Naive thymus-derived CD8-positive, alpha-beta T cell (primary cell): ENCODE measurements at regions not wholly inside any gene's neighbourhood (a gene's known extent, or its start where the extent isn't known, plus 50 kb on each side); places are given as distances from the start of the nearest gene placed in this dataset.
A peak's percentile ranks its signal among the peaks of the same experiment; 100 is the strongest.
"Not testable (repeated sequence)": the region's sequence is repeated elsewhere in the genome, so short reads cannot be mapped to it uniquely, and the experiment has no call there.

Experiments
- ATAC-seq, 2 donors: fragments of 150-1000 bp; cut with Tn5 transposase in 1 of 2; sonication (Bioruptor Pico), chemical (Tn5 transposase) in 1 of 2; 1 replicate in 1 of 2; 2 replicates in 1 of 2; pipeline ENCODE4 v1.10.0; 2021; ENCODE audit warnings: mild to moderate bottlenecking in 2 of 2, moderate library complexity in 2 of 2
- POLR2A ChIA-PET: fragments of 350-600 bp; sonication (Branson Sonifier 250); formaldehyde crosslinking; loops from one replicate; lab custom pipeline; 2021; ENCODE audit warnings: antibody characterized with exemption; lab: Charles Lee
- DNase-seq, 10 donors: peaks; one replicate each; pipeline versions ENCODE4 v3.0.0 to v3.0.0-alpha.2; 2020 to 2022
- H3K27ac Mint-ChIP-seq, 10 donors: one replicate each; pipeline ENCODE4 v1.8.0; 2020 to 2022; ENCODE audit warnings: mild to moderate bottlenecking in 10 of 10, mixed read lengths in 10 of 10, moderate library complexity in 4 of 10, inconsistent platforms in 1 of 10
- H3K27me3 Mint-ChIP-seq, 5 donors: one replicate each; pipeline ENCODE4 v1.8.0; 2021 to 2022; ENCODE audit warnings: mixed read lengths in 5 of 5
- H3K36me3 Mint-ChIP-seq, 3 donors: one replicate each; pipeline ENCODE4 v1.8.0; 2020 to 2022; ENCODE audit warnings: mixed read lengths in 3 of 3, mild to moderate bottlenecking in 2 of 3, inconsistent platforms in 1 of 3
- H3K4me1 Mint-ChIP-seq, 4 donors: one replicate each; pipeline ENCODE4 v1.8.0; 2021 to 2022; ENCODE audit warnings: mixed read lengths in 4 of 4
- H3K4me3 Mint-ChIP-seq, 10 donors: one replicate each; pipeline ENCODE4 v1.8.0; 2020 to 2022; ENCODE audit warnings: mild to moderate bottlenecking in 10 of 10, mixed read lengths in 10 of 10, moderate library complexity in 6 of 10, inconsistent platforms in 1 of 10
- H3K9me3 Mint-ChIP-seq, 9 donors: one replicate each; pipeline ENCODE4 v1.8.0; 2020 to 2022; ENCODE audit warnings: mixed read lengths in 9 of 9, mild to moderate bottlenecking in 3 of 9, inconsistent platforms in 1 of 9, moderate library complexity in 1 of 9

DNA sequence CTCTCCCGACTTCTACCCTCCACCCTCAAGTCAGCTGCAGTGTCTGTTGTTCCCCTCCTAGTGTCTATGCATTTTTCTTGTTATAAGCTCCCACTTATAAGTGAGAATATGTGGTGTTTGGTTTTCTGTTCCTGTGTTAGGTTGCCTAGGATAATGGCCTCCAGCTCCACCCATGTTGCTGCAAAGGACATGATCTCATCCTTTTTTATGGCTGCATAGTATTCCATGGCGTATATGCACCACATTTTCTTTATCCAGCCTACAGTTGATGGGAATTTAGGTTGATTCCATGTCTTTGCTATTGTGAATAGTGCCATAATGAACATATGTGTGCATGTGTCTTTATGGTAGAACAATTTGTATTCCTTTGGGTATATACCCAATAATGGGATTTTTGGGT is 80.7 kb downstream of the SPTSSA start:
- POLR2A ChIA-PET, H3K4me1 Mint-ChIP-seq, ATAC-seq, DNase-seq, H3K4me3 Mint-ChIP-seq, H3K9me3 Mint-ChIP-seq, H3K36me3 Mint-ChIP-seq: not testable (repeated sequence)
- Mint-ChIP-seq H3K27me3 (peaks cover 5 to 22% (median 10%) of the 10 kb centered on the region in 5 donors), H3K27ac (peak overlapping the region in 1 of 10 donors; percentile 33)

- H3K4me3 Mint-ChIP-seq = no peak overlapping the region
- POLR2A ChIA-PET = no interaction called here
- no peak for DNase-seq
- H3K9me3 Mint-ChIP-seq = no peaks in the 10 kb centered on the region
- no peak overlapping the region for H3K27ac Mint-ChIP-seq
- H3K27me3 Mint-ChIP-seq = peaks cover 5 to 22% (median 10%) of the 10 kb centered on the region in 5 donors
- no peak for ATAC-seq
- no peaks in the 10 kb centered on the region for H3K4me1 Mint-ChIP-seq
- H3K36me3 Mint-ChIP-seq = no peaks in the 10 kb centered on the region
These were observed 81.6 kb downstream of the SPTSSA start for GRCh38 chr14:34380471-34380845.

- ATAC-seq = no peak
- no peak for DNase-seq
- H3K9me3 Mint-ChIP-seq = no peaks in the 10 kb centered on the region
- H3K27ac Mint-ChIP-seq = no peak overlapping the region
- POLR2A ChIA-PET = no interaction called here
- peaks cover 5 to 21% (median 8%) of the 10 kb centered on the region in 5 donors for H3K27me3 Mint-ChIP-seq
- H3K4me1 Mint-ChIP-seq = no peaks in the 10 kb centered on the region
- H3K36me3 Mint-ChIP-seq = no peaks in the 10 kb centered on the region
- no peak overlapping the region for H3K4me3 Mint-ChIP-seq
These were observed 82.1 kb downstream of the SPTSSA start for GRCh38 chr14:34379816-34380470.

GRCh38 chr14:34376649-34377267 is 85.3 kb downstream of the SPTSSA start:
- ATAC-seq (no peak), DNase-seq (no peak)
- H3K9me3 Mint-ChIP-seq = no peaks in the 10 kb centered on the region
- POLR2A ChIA-PET = no interaction called here
- peaks cover 0 to 2% (median 0%) of the 10 kb centered on the region in 5 donors for H3K27me3 Mint-ChIP-seq
- no peak overlapping the region for H3K27ac Mint-ChIP-seq
- no peaks in the 10 kb centered on the region for H3K36me3 Mint-ChIP-seq
- H3K4me3 Mint-ChIP-seq = no peak overlapping the region
- no peaks in the 10 kb centered on the region for H3K4me1 Mint-ChIP-seq

- POLR2A ChIA-PET = no interaction called here
- no peak for DNase-seq
- no peak overlapping the region for H3K4me3 Mint-ChIP-seq
- no peak for ATAC-seq
- H3K36me3 Mint-ChIP-seq = no peaks in the 10 kb centered on the region
- peaks cover 0 to 1% (median 0%) of the 10 kb centered on the region in 5 donors for H3K27me3 Mint-ChIP-seq
- H3K4me1 Mint-ChIP-seq = no peaks in the 10 kb centered on the region
- H3K9me3 Mint-ChIP-seq = no peaks in the 10 kb centered on the region
- H3K27ac Mint-ChIP-seq = no peak overlapping the region
These were observed 86.9 kb downstream of the SPTSSA start for GRCh38 chr14:34374998-34375740.

DNA sequence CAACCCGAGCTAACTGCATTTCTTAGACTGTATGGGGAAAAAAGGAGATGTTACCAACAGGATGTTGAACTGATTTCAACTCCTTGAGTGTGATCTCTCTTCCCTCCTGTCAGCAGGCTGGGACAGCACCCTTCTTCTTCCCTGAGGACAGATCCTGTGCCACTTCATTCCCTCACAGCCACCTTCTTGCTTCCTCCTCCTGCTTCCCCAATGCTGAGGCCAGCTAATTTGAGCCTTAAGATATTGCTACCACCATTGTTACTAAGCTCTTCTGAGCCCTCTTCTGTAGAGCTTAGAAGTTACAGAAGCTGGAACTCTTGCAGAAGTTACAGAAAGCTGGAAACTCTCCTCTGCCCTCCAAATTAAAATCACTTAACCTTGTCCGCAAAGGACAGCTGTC is 88.8 kb downstream of the SPTSSA start:
- DNase-seq = no peak
- Mint-ChIP-seq H3K27me3 (peaks cover 0 to 6% (median 2%) of the 10 kb centered on the region in 5 donors), H3K4me1 (no peaks in the 10 kb centered on the region), H3K9me3 (no peaks in the 10 kb centered on the region), H3K27ac (no peak overlapping the region), H3K36me3 (no peaks in the 10 kb centered on the region), H3K4me3 (no peak overlapping the region)
- POLR2A ChIA-PET = no interaction called here
- ATAC-seq = no peak

- POLR2A ChIA-PET = no interaction called here
- Mint-ChIP-seq H3K36me3 (no peaks in the 10 kb centered on the region), H3K27ac (no peak overlapping the region), H3K9me3 (no peaks in the 10 kb centered on the region), H3K4me1 (no peaks in the 10 kb centered on the region), H3K27me3 (peaks cover 0 to 6% (median 2%) of the 10 kb centered on the region in 5 donors), H3K4me3 (no peak overlapping the region)
- ATAC-seq = no peak
- no peak for DNase-seq
These were observed 89.3 kb downstream of the SPTSSA start for GRCh38 chr14:34372786-34373185.

- ATAC-seq (no peak), DNase-seq (no peak)
- no peaks in the 10 kb centered on the region for H3K36me3 Mint-ChIP-seq
- no peak overlapping the region for H3K27ac Mint-ChIP-seq
- H3K4me3 Mint-ChIP-seq = no peak overlapping the region
- peaks cover 0 to 13% (median 7%) of the 10 kb centered on the region in 5 donors for H3K27me3 Mint-ChIP-seq
- H3K4me1 Mint-ChIP-seq = no peaks in the 10 kb centered on the region
- POLR2A ChIA-PET = no interaction called here
- H3K9me3 Mint-ChIP-seq = no peaks in the 10 kb centered on the region
These were observed 92.4 kb downstream of the SPTSSA start for GRCh38 chr14:34369648-34370030.

DNA sequence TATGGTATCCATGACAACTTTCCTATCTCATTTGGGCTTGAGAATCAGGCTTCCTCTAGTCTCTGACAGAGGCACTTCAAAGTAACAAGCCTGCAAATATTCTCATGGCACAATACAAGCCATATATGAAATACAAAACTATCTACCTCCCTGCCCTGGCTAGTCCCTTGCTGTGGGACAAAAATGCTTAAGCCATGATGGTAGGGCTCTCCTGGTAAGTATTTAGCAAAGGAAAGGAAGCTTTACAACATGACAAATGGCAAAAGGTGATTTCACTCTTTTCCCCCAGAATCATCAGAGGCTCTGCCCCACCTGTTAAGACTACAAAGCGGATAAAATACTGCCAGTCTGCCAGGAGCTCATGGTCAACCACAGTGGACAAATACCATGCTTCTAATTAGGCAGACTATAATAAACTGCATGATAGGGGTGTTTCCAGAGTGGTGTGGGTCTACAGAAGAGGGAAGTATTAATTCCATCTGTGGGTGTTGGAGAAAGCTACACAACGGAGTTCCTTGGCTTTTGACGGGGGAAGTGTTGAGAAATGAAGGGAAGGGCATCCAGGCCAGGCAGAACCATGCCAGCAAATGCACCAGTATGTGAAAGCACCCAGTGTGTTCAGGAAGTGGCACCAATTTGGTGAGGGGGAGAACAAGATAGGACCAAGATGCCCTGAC is 92.9 kb downstream of the SPTSSA start:
- Mint-ChIP-seq H3K36me3 (no peaks in the 10 kb centered on the region), H3K27me3 (peaks cover 0 to 15% (median 11%) of the 10 kb centered on the region in 5 donors), H3K27ac (peak overlapping the region in 1 of 10 donors; percentile 22), H3K9me3 (no peaks in the 10 kb centered on the region), H3K4me1 (no peaks in the 10 kb centered on the region), H3K4me3 (no peak overlapping the region)
- no peak for ATAC-seq
- no peak for DNase-seq
- POLR2A ChIA-PET = no interaction called here

DNA sequence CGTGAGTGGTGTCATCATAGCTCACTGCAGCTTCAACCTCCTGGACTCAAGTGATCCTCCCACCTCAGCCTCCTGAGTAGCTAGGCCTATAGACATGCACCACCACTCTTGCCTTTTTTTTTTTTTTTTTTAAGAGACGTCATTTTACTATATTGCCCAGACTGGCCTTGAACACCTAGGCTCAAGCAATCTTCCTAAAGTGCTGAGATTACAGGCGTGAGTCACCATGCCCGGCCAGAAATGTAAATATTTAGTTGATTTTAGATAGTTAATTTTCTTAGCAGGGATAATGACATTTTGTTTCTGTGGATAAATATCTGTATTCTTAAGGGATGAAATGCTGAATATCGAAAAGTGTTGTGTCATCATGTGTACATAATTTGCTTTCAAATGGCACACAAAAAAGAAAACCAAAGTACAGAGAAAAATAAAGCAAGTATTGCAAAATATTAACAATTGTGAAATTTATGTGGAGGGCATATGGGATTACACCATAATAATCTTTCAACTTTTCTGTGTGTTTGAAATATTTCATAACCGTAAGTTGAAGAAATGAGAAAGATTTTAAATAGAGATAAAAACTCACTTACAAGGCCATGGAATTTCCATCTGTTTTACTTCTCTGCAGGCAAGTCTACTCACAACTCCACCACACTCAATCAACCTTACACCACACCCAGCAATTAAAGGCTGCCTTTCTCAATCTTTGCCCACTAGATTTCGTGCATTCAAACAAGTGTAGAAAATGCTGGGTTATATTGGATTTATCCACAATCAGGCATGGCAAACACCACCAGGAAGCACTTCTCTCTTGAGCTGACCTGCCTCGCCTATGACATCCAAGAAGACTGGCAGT is 93.7 kb downstream of the SPTSSA start:
- Mint-ChIP-seq H3K27me3 (peaks cover 0 to 20% (median 15%) of the 10 kb centered on the region in 5 donors), H3K4me3 (no peak overlapping the region), H3K27ac (no peak overlapping the region), H3K9me3 (no peaks in the 10 kb centered on the region), H3K4me1 (no peaks in the 10 kb centered on the region), H3K36me3 (no peaks in the 10 kb centered on the region)
- DNase-seq (no peak), ATAC-seq (no peak)
- POLR2A ChIA-PET = no interaction called here

DNA sequence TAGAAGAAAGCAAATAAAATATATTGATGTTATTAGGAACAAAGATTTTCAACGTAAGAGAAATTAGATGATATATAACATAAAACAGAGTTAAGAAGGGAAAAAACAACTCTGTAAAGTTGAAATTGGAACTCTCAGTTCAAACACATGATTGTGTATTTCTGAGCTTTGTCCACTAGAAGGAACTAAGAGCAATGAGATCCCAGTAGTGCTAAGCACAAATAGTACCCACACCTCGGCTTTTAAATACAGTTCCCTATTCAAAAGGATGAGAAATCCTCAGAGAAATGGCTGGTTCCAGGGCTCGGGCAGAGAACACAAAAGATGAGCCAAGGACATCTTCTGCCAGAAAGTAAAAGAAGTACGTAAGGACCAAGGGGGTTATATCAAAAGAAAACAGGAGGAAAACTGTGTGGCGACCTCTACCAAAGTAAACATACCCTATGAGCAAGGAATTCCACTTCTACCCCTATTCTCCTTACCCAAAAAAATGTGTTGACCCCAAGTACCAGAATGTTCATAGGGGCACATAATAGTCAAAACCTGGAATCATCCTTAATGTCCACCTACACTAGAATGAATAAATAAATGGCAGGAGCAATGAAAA is 96.6 kb downstream of the SPTSSA start:
- Mint-ChIP-seq H3K27ac (no peak overlapping the region), H3K27me3 (peaks cover 4 to 26% (median 21%) of the 10 kb centered on the region in 5 donors), H3K4me1 (no peaks in the 10 kb centered on the region), H3K4me3 (no peak overlapping the region), H3K36me3 (no peaks in the 10 kb centered on the region), H3K9me3 (no peaks in the 10 kb centered on the region)
- POLR2A ChIA-PET = no interaction called here
- DNase-seq = no peak
- ATAC-seq = no peak

DNA sequence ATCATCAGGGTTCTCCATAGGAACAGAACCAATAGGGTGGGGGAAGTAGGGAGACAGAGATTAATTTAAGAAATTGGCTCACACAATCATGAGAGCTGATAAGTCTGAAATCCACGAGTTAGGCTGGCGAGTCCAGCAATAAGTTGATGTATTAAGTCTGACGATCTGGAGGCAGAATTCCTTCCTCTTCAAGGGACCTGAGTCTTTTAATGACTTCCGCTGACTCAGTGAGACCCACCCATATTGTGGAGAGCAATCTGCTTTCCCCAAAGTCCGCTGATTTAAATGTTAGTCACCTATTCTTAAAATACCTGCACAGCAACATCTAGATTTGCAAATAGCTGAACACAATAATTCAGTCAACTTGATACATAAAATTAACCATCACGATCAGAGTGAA is 97.8 kb downstream of the SPTSSA start:
- ATAC-seq (no peak), DNase-seq (no peak)
- no peak overlapping the region for H3K4me3 Mint-ChIP-seq
- no peak overlapping the region for H3K27ac Mint-ChIP-seq
- no peaks in the 10 kb centered on the region for H3K36me3 Mint-ChIP-seq
- no peaks in the 10 kb centered on the region for H3K9me3 Mint-ChIP-seq
- POLR2A ChIA-PET = no interaction called here
- peaks cover 0 to 3% (median 0%) of the 10 kb centered on the region in 4 donors for H3K4me1 Mint-ChIP-seq
- peaks cover 4 to 24% (median 21%) of the 10 kb centered on the region in 5 donors for H3K27me3 Mint-ChIP-seq
